Right ventricle myocardium inferior (tissue), 1 donor: ENCODE measurements at regions not wholly inside any gene's neighbourhood (a gene's known extent, or its start where the extent isn't known, plus 50 kb on each side); places are given as distances from the start of the nearest gene placed in this dataset.
"Not testable (repeated sequence)": the region's sequence is repeated elsewhere in the genome, so short reads cannot be mapped to it uniquely, and the experiment has no call there.

Experiments
- ATAC-seq: fragments of 200-7000 bp; cut with Tn5 transposase; one replicate; pipeline ENCODE4 v1.9.1; 2020; ENCODE audit warnings: mild to moderate bottlenecking, moderate library complexity
- DNase-seq: peaks from one replicate; pipeline ENCODE4 v3.0.0; 2021; ENCODE audit errors: missing footprints
- intact Hi-C: fragments of 100-400 bp; cut with DNase I; formaldehyde crosslinking; loops from one replicate; pipeline ENCODE4 v1.11.0; 2022
- donor health status: DM: no; HTN: yes; CAD: no; lungs with severe emphysema.

GRCh38 chrX:139002319-139002718 is 290.8 kb upstream of the FGF13 start:
- intact Hi-C loops = no loop called here
- ATAC-seq (no peak), DNase-seq (no peak)

DNA sequence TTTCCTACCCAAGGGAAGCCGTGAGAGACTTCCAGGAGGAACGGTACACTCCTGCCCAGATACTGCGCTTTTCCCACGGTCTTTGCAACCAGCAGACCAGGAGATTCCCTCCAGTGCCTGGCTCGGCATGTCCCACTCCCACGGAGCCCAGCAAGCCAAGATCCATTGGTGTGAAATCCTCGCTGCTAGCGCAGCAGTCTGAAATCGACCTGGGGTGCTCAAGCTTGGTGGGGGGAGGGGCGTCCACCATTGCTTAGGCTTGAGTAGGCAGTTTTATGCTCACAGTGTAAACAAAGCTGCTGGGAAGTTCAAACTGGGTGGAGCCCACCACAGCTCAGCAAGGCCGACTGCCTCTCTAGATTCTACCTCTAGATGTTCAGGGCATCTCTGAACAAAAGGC is 284.8 kb upstream of the FGF13 start:
- intact Hi-C loops = no loop called here
- DNase-seq (no peak), ATAC-seq (no peak)

DNA sequence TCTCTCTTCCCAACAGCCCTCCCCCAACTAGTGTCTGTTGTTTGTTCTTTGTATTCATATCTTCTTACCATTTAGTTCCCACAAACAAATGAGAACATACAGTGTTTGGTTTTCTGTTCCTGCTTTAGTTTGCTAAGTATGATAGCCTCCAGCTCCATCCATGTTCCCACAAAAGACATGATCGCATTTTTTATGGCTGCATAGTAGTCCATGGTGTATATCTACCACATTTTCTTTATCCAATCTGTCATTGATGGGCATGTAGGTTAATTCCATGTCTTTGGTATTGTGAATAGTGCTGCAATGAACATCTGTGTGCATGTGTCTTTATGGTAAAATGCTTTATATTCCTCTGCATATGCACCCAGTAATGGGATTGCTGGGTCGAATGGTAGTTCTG is 283.9 kb upstream of the FGF13 start:
- no peak for DNase-seq
- intact Hi-C loops = no loop called here
- ATAC-seq = no peak

DNA sequence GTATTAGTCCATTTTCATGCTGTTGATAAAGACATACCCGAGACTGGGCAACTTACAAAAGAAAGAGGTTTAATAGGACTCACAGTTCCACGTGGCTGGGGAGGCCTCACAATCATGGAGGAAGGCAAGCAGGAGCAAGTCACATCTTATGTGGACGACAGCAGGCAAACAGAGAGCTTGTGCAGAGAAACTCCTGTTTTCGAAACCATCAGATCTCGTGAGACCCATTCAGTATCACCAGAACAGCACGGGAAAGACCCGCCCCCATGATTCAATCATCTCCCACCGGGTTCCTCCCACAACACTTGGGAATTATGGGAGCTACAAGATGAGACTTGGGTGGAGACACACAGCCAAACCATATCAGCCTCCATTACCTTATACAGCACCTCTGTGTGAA is 278.9 kb upstream of the FGF13 start:
- ATAC-seq, intact Hi-C loops, DNase-seq: not testable (repeated sequence)

DNA sequence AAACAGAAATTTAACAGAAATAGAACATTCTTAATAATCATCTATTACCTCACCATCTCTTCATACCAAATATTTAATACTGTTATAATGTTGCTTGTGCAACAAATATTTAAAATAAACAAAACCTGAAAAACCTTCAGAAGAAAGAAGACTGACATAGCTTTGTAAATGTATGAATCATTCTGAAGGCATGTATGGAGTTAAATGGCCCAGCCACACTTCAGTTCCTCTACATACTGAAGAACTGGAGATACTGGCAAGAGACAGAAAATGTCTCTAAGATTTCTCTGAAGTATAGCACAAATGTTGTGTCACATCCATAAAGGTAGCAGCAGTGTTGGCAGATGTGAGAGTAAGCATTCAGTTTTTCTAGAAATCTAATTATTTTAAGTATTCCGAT is 275.3 kb upstream of the FGF13 start:
- DNase-seq (no peak), ATAC-seq (no peak)
- intact Hi-C loops = no loop called here

- intact Hi-C loops = no loop called here
- DNase-seq (no peak), ATAC-seq (no peak)
Measured at GRCh38 chrX:138986235-138986634, 274.7 kb upstream of the FGF13 start.

DNA sequence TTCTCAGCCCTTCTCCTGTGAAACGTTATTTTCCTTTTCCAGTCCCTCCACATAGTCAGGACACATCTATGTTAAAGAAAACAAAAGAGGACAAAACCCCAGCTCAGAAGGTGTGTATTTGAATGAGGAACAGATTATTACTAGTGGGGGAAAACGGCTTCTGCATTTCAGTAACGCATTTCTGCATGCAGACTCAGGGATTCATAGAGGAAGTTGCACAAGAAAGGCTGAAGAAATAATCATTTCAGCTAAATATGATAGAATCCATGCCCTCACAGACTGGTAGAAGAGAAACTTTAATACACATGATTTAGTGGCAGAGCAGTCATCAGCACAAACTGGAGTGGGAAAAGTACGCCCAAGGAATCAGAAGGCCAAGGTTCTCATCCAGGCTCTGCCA is 270.8 kb upstream of the FGF13 start:
- no peak for DNase-seq
- ATAC-seq = no peak
- intact Hi-C loops = no loop called here

GRCh38 chrX:138964501-138964900 is 253.0 kb upstream of the FGF13 start:
- intact Hi-C loops = no loop called here
- DNase-seq (no peak), ATAC-seq (no peak)

- intact Hi-C loops, DNase-seq, ATAC-seq: not testable (repeated sequence)
Measured at GRCh38 chrX:138962419-138962818, 250.9 kb upstream of the FGF13 start.

DNA sequence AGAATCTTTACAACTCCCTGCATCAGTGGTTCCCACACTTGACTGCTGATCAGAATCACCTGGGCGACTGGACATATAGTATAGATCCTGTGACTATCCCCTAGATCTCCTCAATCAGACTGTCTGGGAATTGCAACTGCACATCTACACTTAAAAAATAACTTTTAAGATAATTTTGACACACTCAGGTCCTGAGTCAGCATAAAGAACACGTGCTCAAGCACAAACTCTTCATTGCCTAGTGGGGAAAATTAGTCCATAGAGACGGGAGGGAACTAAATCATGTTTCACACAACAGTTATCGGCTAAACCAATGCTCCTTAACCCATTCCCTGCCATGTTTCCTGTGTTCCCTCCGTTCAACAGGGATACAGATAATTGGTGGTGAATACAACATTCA is 243.5 kb upstream of the FGF13 start:
- ATAC-seq = no peak
- no peak for DNase-seq
- intact Hi-C loops = no loop called here

GRCh38 chrX:138946926-138947325 is 235.4 kb upstream of the FGF13 start:
- intact Hi-C loops = no loop called here
- ATAC-seq (no peak), DNase-seq (no peak)

GRCh38 chrX:138945219-138945618 is 233.7 kb upstream of the FGF13 start:
- intact Hi-C loops = no loop called here
- ATAC-seq = no peak
- no peak for DNase-seq

DNA sequence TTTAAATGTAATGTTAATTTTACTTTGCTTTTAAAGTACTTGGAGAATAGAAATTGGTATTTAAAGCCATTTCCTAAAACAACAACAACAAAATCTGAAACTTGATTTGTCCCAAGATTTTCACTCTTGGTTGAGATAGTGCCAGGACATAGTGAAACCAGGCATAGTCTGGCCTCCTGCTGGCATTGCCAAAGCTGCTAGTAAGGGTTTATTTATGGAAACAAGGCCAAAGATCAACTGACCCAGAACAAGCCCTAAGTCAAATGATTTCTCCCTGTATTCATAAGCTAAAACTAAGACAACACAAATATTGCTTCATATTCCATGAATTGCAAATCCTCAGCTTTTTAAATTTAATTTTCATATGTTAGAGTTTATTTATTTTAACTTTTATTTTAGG is 227.5 kb upstream of the FGF13 start:
- intact Hi-C loops = no loop called here

DNA sequence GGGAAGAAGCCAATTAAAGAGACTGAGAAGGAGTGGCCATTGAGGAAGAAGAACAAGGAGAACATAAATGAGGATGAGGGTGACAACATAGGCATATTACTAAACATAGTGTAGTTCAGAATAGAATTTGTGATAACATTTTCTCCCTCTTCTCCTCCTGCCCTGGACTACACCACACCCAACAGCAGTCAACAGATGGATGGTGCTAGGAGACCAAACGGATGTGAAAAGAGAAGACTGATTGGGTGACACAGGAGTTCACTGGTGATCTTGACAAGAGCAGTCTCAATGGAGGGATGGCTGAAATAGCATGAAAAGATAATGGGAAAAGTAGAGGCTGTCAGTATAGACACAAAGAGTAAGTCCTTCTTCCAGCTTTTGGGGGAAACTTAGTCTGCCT is 226.5 kb upstream of the FGF13 start:
- ATAC-seq = no peak
- DNase-seq = no peak
- intact Hi-C loops = no loop called here

More for the DNA sequence above, 227.5 kb upstream of the FGF13 start:
- DNase-seq = no peak
- ATAC-seq = no peak

- DNase-seq (no peak), ATAC-seq (no peak)
- intact Hi-C loops = no loop called here
Measured at GRCh38 chrX:138931212-138931611, 219.7 kb upstream of the FGF13 start.

- intact Hi-C loops = no loop called here
- no peak for DNase-seq
Measured at GRCh38 chrX:138930583-138930945, 219.0 kb upstream of the FGF13 start.

DNA sequence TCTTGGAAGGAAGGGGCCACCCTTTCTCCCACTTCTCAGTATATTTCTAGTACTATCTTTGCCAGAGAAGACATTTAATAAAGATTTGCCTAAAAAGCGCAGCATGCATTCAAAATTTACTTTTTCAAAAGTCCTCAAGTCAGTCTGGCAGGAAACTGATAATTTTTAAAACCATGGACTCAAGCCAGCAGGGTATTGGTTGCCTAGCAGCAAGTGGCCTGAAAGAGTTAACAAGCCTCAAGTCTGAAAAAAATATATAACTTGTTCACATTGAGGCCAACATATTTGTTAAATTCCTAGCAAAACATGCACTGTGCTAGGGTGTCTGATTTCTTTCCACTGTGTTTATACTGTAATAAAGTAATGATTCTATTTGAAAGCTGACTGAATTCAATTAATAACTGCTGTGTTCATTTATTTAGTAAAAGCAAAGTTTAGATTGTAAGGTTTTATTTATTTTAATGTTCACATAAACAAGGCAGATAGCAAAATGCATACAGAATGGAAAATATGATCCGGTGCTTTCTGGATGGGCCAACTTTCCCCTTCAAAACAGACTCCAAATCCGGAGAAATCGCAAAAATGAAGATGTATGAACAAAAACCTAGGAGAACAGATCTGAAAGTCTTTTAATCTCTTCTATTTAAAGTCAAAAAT is 218.5 kb upstream of the FGF13 start:
- no peak for ATAC-seq
- DNase-seq = no peak
- intact Hi-C loops = no loop called here

More at GRCh38 chrX:138930583-138930945, 219.0 kb upstream of the FGF13 start:
- ATAC-seq = no peak

- no peak for ATAC-seq
- no peak for DNase-seq
- intact Hi-C loops = no loop called here
Measured at GRCh38 chrX:138928737-138929459, 217.4 kb upstream of the FGF13 start.

GRCh38 chrX:138925330-138925729 is 213.8 kb upstream of the FGF13 start:
- ATAC-seq = no peak
- no peak for DNase-seq
- intact Hi-C loops = no loop called here

- ATAC-seq (no peak), DNase-seq (no peak)
- intact Hi-C loops = no loop called here
Measured at GRCh38 chrX:138923805-138924204, 212.3 kb upstream of the FGF13 start.

DNA sequence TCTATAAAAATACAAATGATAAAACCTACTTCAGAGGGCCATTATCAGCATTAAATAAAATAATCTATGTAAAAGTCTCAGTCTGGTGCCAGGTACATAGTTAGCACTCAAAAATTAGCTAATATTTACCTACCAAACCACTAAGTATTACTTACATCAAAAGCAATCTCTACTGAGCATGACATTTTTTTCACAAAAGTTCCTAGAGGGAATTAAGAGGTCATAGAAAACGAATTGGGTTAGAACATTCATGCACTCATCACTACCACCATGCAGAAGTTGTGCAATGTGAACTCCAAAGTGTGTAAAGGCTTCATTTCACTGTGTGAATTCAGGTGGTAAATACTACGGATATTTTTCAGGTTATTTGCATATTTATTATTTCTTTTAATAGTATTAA is 209.5 kb upstream of the FGF13 start:
- intact Hi-C loops = no loop called here
- DNase-seq (no peak), ATAC-seq (no peak)
